ENCODE measurements at regions not wholly inside any gene's neighbourhood (a gene's known extent, or its start where the extent isn't known, plus 50 kb on each side); places are given as distances from the start of the nearest gene placed in this dataset.
"Not testable (repeated sequence)": the region's sequence is repeated elsewhere in the genome, so short reads cannot be mapped to it uniquely, and the experiment has no call there.

- H3K4me3 ChIP-seq (ENCODE audit: low read length in 2 of 2), result no peak overlapping the region
- no peaks in the 10 kb centered on the region for H3K9me3 ChIP-seq (ENCODE audit: control insufficient read depth in 2 of 2, low read length in 2 of 2)
- no peaks in the 10 kb centered on the region for H3K36me3 ChIP-seq (ENCODE audit: control insufficient read depth in 2 of 2, insufficient read depth in 2 of 2, low read length in 2 of 2)
- no peaks in the 10 kb centered on the region for H3K4me1 ChIP-seq (ENCODE audit: control insufficient read depth in 2 of 2, insufficient read depth in 2 of 2, low read length in 2 of 2)
- H3K27me3 ChIP-seq (ENCODE audit: control insufficient read depth in 2 of 2, insufficient read depth in 2 of 2, low read length in 2 of 2), result no peaks in the 10 kb centered on the region
- no peak overlapping the region for H3K9ac ChIP-seq (ENCODE audit: low read depth in 1 of 2, low read length in 2 of 2)
- H3K27ac ChIP-seq (ENCODE audit: low read depth in 2 of 2, low read length in 2 of 2), result no peak overlapping the region
Observed at GRCh38 chr11:92458486-92458885, 233.9 kb downstream of the FAT3 start.

GRCh38 chr11:92460213-92460612 lies 235.6 kb downstream of the FAT3 start:
- no peaks in the 10 kb centered on the region for H3K4me1 ChIP-seq (ENCODE audit: control insufficient read depth in 2 of 2, insufficient read depth in 2 of 2, low read length in 2 of 2)
- no peak overlapping the region for H3K27ac ChIP-seq (ENCODE audit: low read depth in 2 of 2, low read length in 2 of 2)
- H3K27me3 ChIP-seq (ENCODE audit: control insufficient read depth in 2 of 2, insufficient read depth in 2 of 2, low read length in 2 of 2), result no peaks in the 10 kb centered on the region
- no peak overlapping the region for H3K9ac ChIP-seq (ENCODE audit: low read depth in 1 of 2, low read length in 2 of 2)
- no peaks in the 10 kb centered on the region for H3K36me3 ChIP-seq (ENCODE audit: control insufficient read depth in 2 of 2, insufficient read depth in 2 of 2, low read length in 2 of 2)
- no peak overlapping the region for H3K4me3 ChIP-seq (ENCODE audit: low read length in 2 of 2)
- no peaks in the 10 kb centered on the region for H3K9me3 ChIP-seq (ENCODE audit: control insufficient read depth in 2 of 2, low read length in 2 of 2)

GRCh38 chr11:92461447-92461846 lies 236.8 kb downstream of the FAT3 start:
- Histone ChIP-seq H3K36me3 (ENCODE audit: control insufficient read depth in 2 of 2, insufficient read depth in 2 of 2, low read length in 2 of 2) (no peaks in the 10 kb centered on the region), H3K9me3 (ENCODE audit: control insufficient read depth in 2 of 2, low read length in 2 of 2) (no peaks in the 10 kb centered on the region)

GRCh38 chr11:92462821-92463220 lies 238.2 kb downstream of the FAT3 start:
- Histone ChIP-seq H3K9me3 (ENCODE audit: control insufficient read depth in 2 of 2, low read length in 2 of 2) (no peaks in the 10 kb centered on the region), H3K27ac (ENCODE audit: low read depth in 2 of 2, low read length in 2 of 2) (no peak overlapping the region), H3K27me3 (ENCODE audit: control insufficient read depth in 2 of 2, insufficient read depth in 2 of 2, low read length in 2 of 2) (no peaks in the 10 kb centered on the region), H3K4me3 (ENCODE audit: low read length in 2 of 2) (no peak overlapping the region), H3K4me1 (ENCODE audit: control insufficient read depth in 2 of 2, insufficient read depth in 2 of 2, low read length in 2 of 2) (no peaks in the 10 kb centered on the region), H3K36me3 (ENCODE audit: control insufficient read depth in 2 of 2, insufficient read depth in 2 of 2, low read length in 2 of 2) (no peaks in the 10 kb centered on the region), H3K9ac (ENCODE audit: low read depth in 1 of 2, low read length in 2 of 2) (no peak overlapping the region)

More at GRCh38 chr11:92461447-92461846, 236.8 kb downstream of the FAT3 start:
- Histone ChIP-seq H3K27me3 (ENCODE audit: control insufficient read depth in 2 of 2, insufficient read depth in 2 of 2, low read length in 2 of 2) (no peaks in the 10 kb centered on the region), H3K9ac (ENCODE audit: low read depth in 1 of 2, low read length in 2 of 2) (no peak overlapping the region), H3K4me3 (ENCODE audit: low read length in 2 of 2) (no peak overlapping the region), H3K27ac (ENCODE audit: low read depth in 2 of 2, low read length in 2 of 2) (no peak overlapping the region), H3K4me1 (ENCODE audit: control insufficient read depth in 2 of 2, insufficient read depth in 2 of 2, low read length in 2 of 2) (no peaks in the 10 kb centered on the region)

GRCh38 chr11:92464822-92465221 lies 240.2 kb downstream of the FAT3 start:
- Histone ChIP-seq H3K4me1 (ENCODE audit: control insufficient read depth in 2 of 2, insufficient read depth in 2 of 2, low read length in 2 of 2) (no peaks in the 10 kb centered on the region), H3K27ac (ENCODE audit: low read depth in 2 of 2, low read length in 2 of 2) (no peak overlapping the region), H3K9me3 (ENCODE audit: control insufficient read depth in 2 of 2, low read length in 2 of 2) (no peaks in the 10 kb centered on the region), H3K36me3 (ENCODE audit: control insufficient read depth in 2 of 2, insufficient read depth in 2 of 2, low read length in 2 of 2) (no peaks in the 10 kb centered on the region), H3K27me3 (ENCODE audit: control insufficient read depth in 2 of 2, insufficient read depth in 2 of 2, low read length in 2 of 2) (no peaks in the 10 kb centered on the region), H3K4me3 (ENCODE audit: low read length in 2 of 2) (no peak overlapping the region), H3K9ac (ENCODE audit: low read depth in 1 of 2, low read length in 2 of 2) (no peak overlapping the region)

GRCh38 chr11:92465410-92465809 lies 240.8 kb downstream of the FAT3 start:
- H3K36me3 ChIP-seq (ENCODE audit: control insufficient read depth in 2 of 2, insufficient read depth in 2 of 2, low read length in 2 of 2); H3K4me3 ChIP-seq (ENCODE audit: low read length in 2 of 2); H3K9ac ChIP-seq (ENCODE audit: low read depth in 1 of 2, low read length in 2 of 2): not testable (repeated sequence)

GRCh38 chr11:92473736-92474135 lies 249.1 kb downstream of the FAT3 start:
- H3K4me1 ChIP-seq (ENCODE audit: control insufficient read depth in 2 of 2, insufficient read depth in 2 of 2, low read length in 2 of 2), result no peaks in the 10 kb centered on the region
- H3K27ac ChIP-seq (ENCODE audit: low read depth in 2 of 2, low read length in 2 of 2), result no peak overlapping the region
- H3K9me3 ChIP-seq (ENCODE audit: control insufficient read depth in 2 of 2, low read length in 2 of 2), result no peaks in the 10 kb centered on the region
- H3K27me3 ChIP-seq (ENCODE audit: control insufficient read depth in 2 of 2, insufficient read depth in 2 of 2, low read length in 2 of 2), result no peaks in the 10 kb centered on the region
- no peak overlapping the region for H3K4me3 ChIP-seq (ENCODE audit: low read length in 2 of 2)
- no peak overlapping the region for H3K9ac ChIP-seq (ENCODE audit: low read depth in 1 of 2, low read length in 2 of 2)
- H3K36me3 ChIP-seq (ENCODE audit: control insufficient read depth in 2 of 2, insufficient read depth in 2 of 2, low read length in 2 of 2), result no peaks in the 10 kb centered on the region

More at GRCh38 chr11:92465410-92465809, 240.8 kb downstream of the FAT3 start:
- not testable (repeated sequence) for H3K4me1 ChIP-seq (ENCODE audit: control insufficient read depth in 2 of 2, insufficient read depth in 2 of 2, low read length in 2 of 2); H3K27ac ChIP-seq (ENCODE audit: low read depth in 2 of 2, low read length in 2 of 2); H3K9me3 ChIP-seq (ENCODE audit: control insufficient read depth in 2 of 2, low read length in 2 of 2); H3K27me3 ChIP-seq (ENCODE audit: control insufficient read depth in 2 of 2, insufficient read depth in 2 of 2, low read length in 2 of 2)

- Histone ChIP-seq H3K4me1 (ENCODE audit: control insufficient read depth in 2 of 2, insufficient read depth in 2 of 2, low read length in 2 of 2) (no peaks in the 10 kb centered on the region), H3K9ac (ENCODE audit: low read depth in 1 of 2, low read length in 2 of 2) (no peak overlapping the region), H3K27me3 (ENCODE audit: control insufficient read depth in 2 of 2, insufficient read depth in 2 of 2, low read length in 2 of 2) (no peaks in the 10 kb centered on the region), H3K4me3 (ENCODE audit: low read length in 2 of 2) (no peak overlapping the region), H3K27ac (ENCODE audit: low read depth in 2 of 2, low read length in 2 of 2) (no peak overlapping the region), H3K36me3 (ENCODE audit: control insufficient read depth in 2 of 2, insufficient read depth in 2 of 2, low read length in 2 of 2) (no peaks in the 10 kb centered on the region), H3K9me3 (ENCODE audit: control insufficient read depth in 2 of 2, low read length in 2 of 2) (no peaks in the 10 kb centered on the region)
Observed at GRCh38 chr11:92475316-92475715, 250.7 kb downstream of the FAT3 start.

GRCh38 chr11:92475819-92476218 lies 251.2 kb downstream of the FAT3 start:
- no peaks in the 10 kb centered on the region for H3K4me1 ChIP-seq (ENCODE audit: control insufficient read depth in 2 of 2, insufficient read depth in 2 of 2, low read length in 2 of 2)
- H3K36me3 ChIP-seq (ENCODE audit: control insufficient read depth in 2 of 2, insufficient read depth in 2 of 2, low read length in 2 of 2), result no peaks in the 10 kb centered on the region
- no peaks in the 10 kb centered on the region for H3K9me3 ChIP-seq (ENCODE audit: control insufficient read depth in 2 of 2, low read length in 2 of 2)
- H3K9ac ChIP-seq (ENCODE audit: low read depth in 1 of 2, low read length in 2 of 2), result no peak overlapping the region
- H3K27me3 ChIP-seq (ENCODE audit: control insufficient read depth in 2 of 2, insufficient read depth in 2 of 2, low read length in 2 of 2), result no peaks in the 10 kb centered on the region
- H3K4me3 ChIP-seq (ENCODE audit: low read length in 2 of 2), result no peak overlapping the region
- H3K27ac ChIP-seq (ENCODE audit: low read depth in 2 of 2, low read length in 2 of 2), result no peak overlapping the region

GRCh38 chr11:92477686-92478085 lies 253.1 kb downstream of the FAT3 start:
- no peaks in the 10 kb centered on the region for H3K9me3 ChIP-seq (ENCODE audit: control insufficient read depth in 2 of 2, low read length in 2 of 2)

GRCh38 chr11:92480499-92480898 lies 255.9 kb downstream of the FAT3 start:
- H3K27ac ChIP-seq (ENCODE audit: low read depth in 2 of 2, low read length in 2 of 2), result no peak overlapping the region
- no peaks in the 10 kb centered on the region for H3K4me1 ChIP-seq (ENCODE audit: control insufficient read depth in 2 of 2, insufficient read depth in 2 of 2, low read length in 2 of 2)
- H3K9ac ChIP-seq (ENCODE audit: low read depth in 1 of 2, low read length in 2 of 2), result no peak overlapping the region
- H3K4me3 ChIP-seq (ENCODE audit: low read length in 2 of 2), result no peak overlapping the region
- no peaks in the 10 kb centered on the region for H3K27me3 ChIP-seq (ENCODE audit: control insufficient read depth in 2 of 2, insufficient read depth in 2 of 2, low read length in 2 of 2)
- no peaks in the 10 kb centered on the region for H3K36me3 ChIP-seq (ENCODE audit: control insufficient read depth in 2 of 2, insufficient read depth in 2 of 2, low read length in 2 of 2)
- no peaks in the 10 kb centered on the region for H3K9me3 ChIP-seq (ENCODE audit: control insufficient read depth in 2 of 2, low read length in 2 of 2)

More at GRCh38 chr11:92477686-92478085, 253.1 kb downstream of the FAT3 start:
- Histone ChIP-seq H3K27ac (ENCODE audit: low read depth in 2 of 2, low read length in 2 of 2) (no peak overlapping the region), H3K9ac (ENCODE audit: low read depth in 1 of 2, low read length in 2 of 2) (no peak overlapping the region), H3K36me3 (ENCODE audit: control insufficient read depth in 2 of 2, insufficient read depth in 2 of 2, low read length in 2 of 2) (no peaks in the 10 kb centered on the region), H3K4me3 (ENCODE audit: low read length in 2 of 2) (no peak overlapping the region), H3K4me1 (ENCODE audit: control insufficient read depth in 2 of 2, insufficient read depth in 2 of 2, low read length in 2 of 2) (no peaks in the 10 kb centered on the region), H3K27me3 (ENCODE audit: control insufficient read depth in 2 of 2, insufficient read depth in 2 of 2, low read length in 2 of 2) (no peaks in the 10 kb centered on the region)
